HFFc6 (cell line): ENCODE measurements at regions not wholly inside any gene's neighbourhood (a gene's known extent, or its start where the extent isn't known, plus 50 kb on each side); places are given as distances from the start of the nearest gene placed in this dataset.

Experiments used
- DNase-seq: peaks from one replicate; pipeline ENCODE4 v3.0.0-alpha.2; 2018
- H3K27ac Mint-ChIP-seq: 2 replicates; pipeline ENCODE4 v1.8.0; 2020; ENCODE audit warnings: mild to moderate bottlenecking, mixed read lengths
- H3K27me3 Mint-ChIP-seq: 2 replicates; pipeline ENCODE4 v1.8.0; 2021; ENCODE audit warnings: mild to moderate bottlenecking, moderate library complexity, mixed read lengths; ENCODE audit not compliant: insufficient read depth
- H3K36me3 Mint-ChIP-seq: 2 replicates; pipeline ENCODE4 v1.8.0; 2021; ENCODE audit warnings: low read depth, mixed read lengths
- H3K4me1 Mint-ChIP-seq: 2 replicates; pipeline ENCODE4 v1.8.0; 2020; ENCODE audit warnings: low read depth, mixed read lengths
- H3K4me3 Mint-ChIP-seq: 2 replicates; pipeline ENCODE4 v1.8.0; 2020; ENCODE audit warnings: mild to moderate bottlenecking, moderate library complexity, mixed read lengths
- H3K9me3 Mint-ChIP-seq: 2 replicates; pipeline ENCODE4 v1.8.0; 2020; ENCODE audit warnings: mild to moderate bottlenecking, mixed read lengths
- TF ChIP-seq, protein P1 (sequence below): fragments of 200-600 bp; sonication (generic); IDR thresholded peaks from 2 replicates; pipeline ENCODE4 v1.5.0; 2021; ENCODE audit warnings: antibody characterized with exemption, mild to moderate bottlenecking

DNA sequence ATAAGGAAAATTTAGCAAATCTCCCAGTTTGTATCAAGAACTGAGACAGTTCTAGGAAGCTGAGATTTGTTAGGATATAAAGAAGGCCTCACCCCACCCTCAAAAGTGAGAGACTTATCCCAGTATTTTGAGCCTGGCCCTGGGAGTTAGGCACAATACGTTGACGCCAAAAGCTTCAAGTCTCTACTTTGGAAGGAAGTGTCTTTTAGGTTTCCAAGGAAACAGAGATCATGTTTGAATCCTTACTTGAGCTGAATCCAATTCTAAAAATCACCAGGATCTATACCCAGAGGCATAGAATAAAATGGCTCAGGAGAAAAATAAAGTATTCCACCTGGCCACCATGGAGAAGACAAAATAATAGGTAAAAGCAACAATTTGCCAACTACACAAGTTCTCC lies 115.9 kb upstream of the NRG3 start:
- H3K4me1 Mint-ChIP-seq, result no peaks in the 10 kb centered on the region
- TF ChIP-seq, protein P1, sequence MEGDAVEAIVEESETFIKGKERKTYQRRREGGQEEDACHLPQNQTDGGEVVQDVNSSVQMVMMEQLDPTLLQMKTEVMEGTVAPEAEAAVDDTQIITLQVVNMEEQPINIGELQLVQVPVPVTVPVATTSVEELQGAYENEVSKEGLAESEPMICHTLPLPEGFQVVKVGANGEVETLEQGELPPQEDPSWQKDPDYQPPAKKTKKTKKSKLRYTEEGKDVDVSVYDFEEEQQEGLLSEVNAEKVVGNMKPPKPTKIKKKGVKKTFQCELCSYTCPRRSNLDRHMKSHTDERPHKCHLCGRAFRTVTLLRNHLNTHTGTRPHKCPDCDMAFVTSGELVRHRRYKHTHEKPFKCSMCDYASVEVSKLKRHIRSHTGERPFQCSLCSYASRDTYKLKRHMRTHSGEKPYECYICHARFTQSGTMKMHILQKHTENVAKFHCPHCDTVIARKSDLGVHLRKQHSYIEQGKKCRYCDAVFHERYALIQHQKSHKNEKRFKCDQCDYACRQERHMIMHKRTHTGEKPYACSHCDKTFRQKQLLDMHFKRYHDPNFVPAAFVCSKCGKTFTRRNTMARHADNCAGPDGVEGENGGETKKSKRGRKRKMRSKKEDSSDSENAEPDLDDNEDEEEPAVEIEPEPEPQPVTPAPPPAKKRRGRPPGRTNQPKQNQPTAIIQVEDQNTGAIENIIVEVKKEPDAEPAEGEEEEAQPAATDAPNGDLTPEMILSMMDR, result no peak
- no peak for DNase-seq
- H3K36me3 Mint-ChIP-seq, result no peaks in the 10 kb centered on the region
- no peaks in the 10 kb centered on the region for H3K27me3 Mint-ChIP-seq
- no peak overlapping the region for H3K4me3 Mint-ChIP-seq
- no peak overlapping the region for H3K27ac Mint-ChIP-seq
- H3K9me3 Mint-ChIP-seq, result peaks cover 37% of the 10 kb centered on the region

DNA sequence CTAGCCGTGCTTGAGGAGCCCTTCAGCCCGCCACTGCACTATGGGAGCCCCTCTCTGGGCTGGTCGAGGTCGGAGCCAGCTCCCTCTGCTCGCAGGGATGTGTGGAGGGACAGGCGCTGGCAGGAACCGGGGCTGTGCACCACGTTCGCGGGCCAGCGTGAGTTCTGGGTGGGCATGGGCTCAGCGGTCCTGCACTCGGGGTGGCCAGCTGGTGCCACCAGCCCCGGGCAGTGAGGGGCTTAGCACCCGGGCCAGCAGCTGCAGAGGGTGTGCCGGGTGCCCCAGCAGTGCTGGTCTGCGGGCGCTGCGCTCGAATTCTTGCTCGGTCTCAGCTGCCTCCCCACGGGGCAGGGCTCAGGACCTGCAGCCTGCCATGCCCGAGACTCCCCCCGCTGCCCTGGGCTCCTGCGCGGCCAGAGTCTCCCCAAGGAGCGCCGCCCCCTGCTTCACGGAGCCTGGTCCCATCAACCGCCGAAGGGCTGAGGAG lies 90.8 kb upstream of the NRG3 start:
- Mint-ChIP-seq H3K4me3 (no peak overlapping the region), H3K27ac (no peak overlapping the region), H3K36me3 (0 out of 2 replicates have a peak, but pooled peaks cover 6% of the 10 kb centered on the region), H3K4me1 (no peaks in the 10 kb centered on the region), H3K9me3 (peaks cover 39% of the 10 kb centered on the region), H3K27me3 (no peaks in the 10 kb centered on the region)
- TF ChIP-seq, protein P1, result no peak
- no peak for DNase-seq

DNA sequence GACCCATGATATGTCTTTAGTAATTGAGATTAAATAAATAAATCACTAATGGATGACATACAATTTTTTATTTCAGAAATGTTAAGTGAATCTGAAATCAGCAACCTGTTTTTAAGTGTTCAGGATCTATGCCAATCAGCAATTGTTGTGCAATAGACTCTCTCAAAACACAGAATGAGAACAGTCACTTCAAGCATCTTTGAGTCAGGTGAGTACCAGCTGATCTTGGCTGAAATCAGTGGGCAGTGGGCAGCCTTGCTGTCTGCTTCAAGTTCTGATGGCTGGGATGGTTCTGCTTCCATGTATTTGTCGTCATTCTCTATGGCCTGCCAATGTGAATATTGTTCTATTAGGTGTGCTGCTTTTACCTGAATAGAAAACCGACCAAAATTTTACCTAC lies 82.3 kb upstream of the NRG3 start:
- DNase-seq, result no peak
- Mint-ChIP-seq H3K9me3 (peaks cover 33% of the 10 kb centered on the region), H3K4me1 (no peaks in the 10 kb centered on the region), H3K27ac (no peak overlapping the region), H3K27me3 (no peaks in the 10 kb centered on the region), H3K36me3 (no peaks in the 10 kb centered on the region), H3K4me3 (no peak overlapping the region)
- TF ChIP-seq, protein P1, result no peak

DNA sequence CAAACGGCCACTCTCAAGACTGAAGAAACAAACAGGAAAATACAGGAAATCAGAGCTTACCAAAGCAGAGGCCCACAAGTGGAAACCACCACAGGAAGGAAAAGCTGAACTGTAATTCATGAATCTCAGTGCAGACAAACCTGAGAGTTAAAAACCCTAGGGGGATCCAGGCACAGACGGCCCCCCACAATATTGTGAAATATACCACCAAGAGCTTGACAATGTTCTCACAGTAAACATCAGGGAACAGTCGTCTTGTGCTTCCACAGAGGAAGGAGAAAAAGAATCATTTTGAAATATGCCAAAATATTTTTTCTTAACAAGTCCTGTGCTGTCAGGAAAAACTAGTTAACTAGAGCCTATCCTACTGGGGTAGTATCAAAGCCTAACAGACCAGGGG lies 68.2 kb upstream of the NRG3 start:
- peaks cover 55% of the 10 kb centered on the region for H3K9me3 Mint-ChIP-seq

DNA sequence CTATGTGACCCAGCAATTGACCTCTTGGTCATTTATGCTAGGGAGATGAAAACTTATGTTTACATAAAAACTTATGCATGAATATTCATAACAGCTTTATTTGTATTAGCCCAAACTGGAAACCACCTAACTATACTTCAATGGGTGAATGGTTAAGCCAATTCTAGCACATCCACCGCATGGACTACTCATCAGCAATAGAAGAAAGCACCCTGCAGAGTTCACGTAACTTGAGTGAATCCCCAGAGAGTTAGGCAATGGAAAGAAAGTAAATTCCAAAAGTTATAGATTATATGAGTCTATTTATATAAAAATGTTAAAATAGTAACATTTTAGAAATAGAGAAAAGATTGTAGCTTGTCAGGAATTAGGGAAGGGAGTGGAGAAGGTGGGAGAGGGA lies 60.2 kb upstream of the NRG3 start:
- DNase-seq, result no peak
- H3K4me1 Mint-ChIP-seq, result no peaks in the 10 kb centered on the region

More for the DNA sequence above, 68.2 kb upstream of the NRG3 start:
- H3K36me3 Mint-ChIP-seq, result no peaks in the 10 kb centered on the region
- no peak overlapping the region for H3K4me3 Mint-ChIP-seq
- DNase-seq, result no peak
- TF ChIP-seq, protein P1, result no peak
- H3K4me1 Mint-ChIP-seq, result no peaks in the 10 kb centered on the region
- no peaks in the 10 kb centered on the region for H3K27me3 Mint-ChIP-seq
- no peak overlapping the region for H3K27ac Mint-ChIP-seq

More for the DNA sequence above, 60.2 kb upstream of the NRG3 start:
- Mint-ChIP-seq H3K27ac (no peak overlapping the region), H3K9me3 (peaks cover 28% of the 10 kb centered on the region), H3K4me3 (no peak overlapping the region), H3K36me3 (no peaks in the 10 kb centered on the region), H3K27me3 (no peaks in the 10 kb centered on the region)
- TF ChIP-seq, protein P1, result no peak
